ENCODE measurements at regions not wholly inside any gene's neighbourhood (a gene's known extent, or its start where the extent isn't known, plus 50 kb on each side); places are given as distances from the start of the nearest gene placed in this dataset.

DNA sequence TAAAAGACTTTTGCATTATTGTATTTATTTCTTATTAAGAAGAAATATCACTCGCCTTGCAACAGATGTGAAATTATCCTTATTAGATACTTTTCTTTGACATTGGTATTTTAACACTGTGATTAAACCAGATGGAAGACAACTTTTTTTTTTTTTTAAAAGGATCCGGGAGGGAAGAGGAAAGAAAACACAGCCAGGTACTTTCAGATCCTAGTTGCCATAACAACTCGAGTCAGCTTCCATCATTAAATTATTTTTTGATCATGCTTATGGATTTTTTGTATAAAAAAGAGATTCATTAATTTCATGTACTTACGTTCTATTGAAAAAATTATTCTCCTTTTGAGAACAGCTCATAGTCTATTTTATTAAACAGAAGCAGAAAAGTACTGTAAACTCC is 515.7 kb downstream of the TBC1D4 start:
- no peak overlapping the region for H3K4me3 ChIP-seq (replicated peaks; ENCODE audit: low read depth, low read length)
- DNase-seq (ENCODE audit: extremely low read depth, low read depth) = no peak
- TF ChIP-seq, protein P1, sequence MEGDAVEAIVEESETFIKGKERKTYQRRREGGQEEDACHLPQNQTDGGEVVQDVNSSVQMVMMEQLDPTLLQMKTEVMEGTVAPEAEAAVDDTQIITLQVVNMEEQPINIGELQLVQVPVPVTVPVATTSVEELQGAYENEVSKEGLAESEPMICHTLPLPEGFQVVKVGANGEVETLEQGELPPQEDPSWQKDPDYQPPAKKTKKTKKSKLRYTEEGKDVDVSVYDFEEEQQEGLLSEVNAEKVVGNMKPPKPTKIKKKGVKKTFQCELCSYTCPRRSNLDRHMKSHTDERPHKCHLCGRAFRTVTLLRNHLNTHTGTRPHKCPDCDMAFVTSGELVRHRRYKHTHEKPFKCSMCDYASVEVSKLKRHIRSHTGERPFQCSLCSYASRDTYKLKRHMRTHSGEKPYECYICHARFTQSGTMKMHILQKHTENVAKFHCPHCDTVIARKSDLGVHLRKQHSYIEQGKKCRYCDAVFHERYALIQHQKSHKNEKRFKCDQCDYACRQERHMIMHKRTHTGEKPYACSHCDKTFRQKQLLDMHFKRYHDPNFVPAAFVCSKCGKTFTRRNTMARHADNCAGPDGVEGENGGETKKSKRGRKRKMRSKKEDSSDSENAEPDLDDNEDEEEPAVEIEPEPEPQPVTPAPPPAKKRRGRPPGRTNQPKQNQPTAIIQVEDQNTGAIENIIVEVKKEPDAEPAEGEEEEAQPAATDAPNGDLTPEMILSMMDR (IDR thresholded peaks at IDR 0.05; ENCODE audit: low read depth, low read length, missing control alignments) = no peak

DNA sequence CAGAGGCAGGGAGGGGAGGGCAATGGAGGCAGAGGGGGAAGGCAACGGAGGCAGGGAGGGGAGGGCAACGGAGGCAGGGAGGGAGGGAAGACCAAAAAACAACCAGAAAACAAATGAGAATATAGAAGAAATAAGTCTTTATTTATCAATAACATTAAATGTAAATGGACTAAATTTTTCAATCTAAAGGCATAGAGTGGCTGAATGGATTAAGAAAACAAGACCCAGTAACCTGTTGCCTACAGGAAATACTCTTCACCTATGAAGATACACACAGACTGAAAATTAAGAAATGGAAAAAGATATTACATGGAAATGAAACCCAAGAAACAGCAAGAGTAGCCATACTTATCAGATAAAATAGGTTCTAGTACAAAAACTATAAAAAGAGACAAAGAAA is 536.3 kb downstream of the TBC1D4 start:
- TF ChIP-seq, protein P1 (IDR thresholded peaks at IDR 0.05; ENCODE audit: low read depth, low read length, missing control alignments) = no peak
- no peak for DNase-seq (ENCODE audit: extremely low read depth, low read depth)
- H3K4me3 ChIP-seq (replicated peaks; ENCODE audit: low read depth, low read length) = no peak overlapping the region

DNA sequence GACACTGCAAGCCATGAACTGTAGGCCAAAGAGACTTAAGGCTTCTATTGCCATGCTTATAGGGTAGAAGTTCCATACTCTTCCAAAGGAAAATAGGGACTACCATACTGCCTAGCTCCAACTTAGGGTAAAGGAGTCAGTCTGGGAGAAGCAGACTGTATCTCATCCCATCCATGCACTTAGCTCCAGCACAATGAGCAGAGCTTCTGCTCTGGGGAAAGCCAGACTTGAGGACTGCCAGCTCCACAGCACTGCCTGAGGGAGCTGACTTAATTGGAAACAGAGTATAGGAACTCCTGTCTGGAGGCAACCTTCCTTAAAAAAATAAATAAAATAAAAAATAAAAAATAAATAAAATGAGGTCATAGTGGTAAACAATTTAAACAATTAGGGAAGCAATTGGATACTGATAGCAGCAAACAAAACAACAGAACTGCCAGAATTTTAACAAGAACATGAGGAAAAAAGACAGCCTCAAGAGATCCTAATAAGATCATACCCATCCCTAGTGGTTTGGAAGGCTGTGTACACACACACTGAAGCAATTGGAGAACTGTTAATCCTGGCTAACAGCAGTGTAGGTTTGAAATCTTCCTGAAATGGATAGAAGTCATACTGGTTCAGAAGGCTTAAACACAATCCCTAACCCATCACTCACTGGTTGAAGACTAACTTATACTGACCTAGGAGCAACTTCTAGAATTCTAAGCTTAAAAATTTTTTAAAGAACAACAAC is 550.1 kb downstream of the TBC1D4 start:
- TF ChIP-seq, protein P1 (IDR thresholded peaks at IDR 0.05; ENCODE audit: low read depth, low read length, missing control alignments) = no peak
- H3K4me3 ChIP-seq (replicated peaks; ENCODE audit: low read depth, low read length) = no peak overlapping the region
- no peak for DNase-seq (ENCODE audit: extremely low read depth, low read depth)

DNA sequence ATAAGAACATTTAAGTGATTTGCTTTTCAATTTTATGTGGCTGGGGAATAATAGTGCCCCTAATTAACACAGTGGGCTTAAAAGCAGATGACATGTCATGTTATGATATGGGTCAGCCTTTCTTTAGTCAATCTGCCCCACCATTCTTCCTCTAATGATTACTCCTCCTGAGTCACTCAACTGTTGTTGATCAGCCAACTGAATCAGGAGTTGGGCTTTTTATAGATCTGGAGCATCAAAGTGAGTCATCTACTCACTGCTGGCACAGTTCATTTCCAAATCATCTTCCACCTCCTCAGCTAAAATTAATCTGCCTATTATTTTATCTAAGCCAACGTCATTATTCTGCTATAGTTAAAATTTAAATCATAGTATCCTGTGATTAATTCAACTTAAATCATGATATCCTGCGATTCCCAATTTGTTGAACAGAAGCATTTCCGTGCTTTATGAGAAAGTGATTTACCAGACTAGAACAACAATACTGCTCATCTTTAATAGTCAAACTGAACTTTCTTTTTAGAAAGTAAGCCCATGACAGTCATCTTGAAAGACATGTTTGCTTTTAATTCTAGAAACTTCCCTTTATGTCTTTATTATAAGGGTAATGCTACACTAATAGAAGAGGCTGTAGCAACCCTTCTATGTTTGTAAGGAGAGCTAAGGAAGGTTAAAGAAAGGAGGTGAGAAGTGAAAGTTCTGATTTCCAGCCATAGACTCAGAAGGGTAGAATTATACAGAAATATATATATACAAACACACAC is 551.4 kb downstream of the TBC1D4 start:
- DNase-seq (ENCODE audit: extremely low read depth, low read depth) = no peak
- H3K4me3 ChIP-seq (replicated peaks; ENCODE audit: low read depth, low read length) = no peak overlapping the region
- TF ChIP-seq, protein P1 (IDR thresholded peaks at IDR 0.05; ENCODE audit: low read depth, low read length, missing control alignments) = no peak

DNA sequence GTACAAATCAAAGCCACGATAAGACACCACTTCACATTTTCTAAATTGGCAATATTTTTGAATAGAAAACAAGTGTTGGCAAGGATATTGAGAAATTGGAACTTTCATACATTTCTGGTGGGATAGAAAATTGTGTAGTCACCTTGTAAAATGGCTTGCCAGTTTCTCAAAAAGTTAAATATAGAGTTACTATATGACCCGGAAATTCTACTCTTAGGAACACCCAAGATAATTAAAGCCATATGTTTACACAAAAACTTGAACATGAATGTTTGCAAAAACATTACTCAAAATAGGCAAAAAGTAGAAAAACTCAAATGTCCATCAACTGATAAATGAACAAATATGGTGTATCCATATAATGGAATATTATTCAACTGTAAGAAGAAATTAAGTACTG is 552.5 kb downstream of the TBC1D4 start:
- TF ChIP-seq, protein P1 (IDR thresholded peaks at IDR 0.05; ENCODE audit: low read depth, low read length, missing control alignments) = no peak
- DNase-seq (ENCODE audit: extremely low read depth, low read depth) = no peak
- H3K4me3 ChIP-seq (replicated peaks; ENCODE audit: low read depth, low read length) = no peak overlapping the region

DNA sequence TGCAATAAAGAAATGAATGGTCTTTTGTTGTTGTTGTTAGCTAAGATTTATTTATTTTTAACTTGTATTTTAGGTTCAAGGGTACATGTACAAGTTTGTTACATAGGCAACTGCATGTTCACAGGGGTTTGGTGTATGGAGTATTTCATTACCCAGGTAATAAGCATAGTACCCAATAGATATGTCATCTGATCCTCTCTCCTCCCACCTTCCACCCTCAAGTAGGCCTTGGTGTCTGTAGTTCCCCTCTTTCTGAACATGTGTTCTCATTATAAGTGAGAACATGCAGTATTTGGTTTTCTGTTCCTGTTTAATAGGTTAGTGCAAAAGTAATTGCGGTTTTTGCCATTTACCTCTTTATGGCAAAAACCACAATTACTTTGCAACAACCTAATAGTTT is 554.1 kb downstream of the TBC1D4 start:
- TF ChIP-seq, protein P1 (IDR thresholded peaks at IDR 0.05; ENCODE audit: low read depth, low read length, missing control alignments) = no peak
- no peak for DNase-seq (ENCODE audit: extremely low read depth, low read depth)
- no peak overlapping the region for H3K4me3 ChIP-seq (replicated peaks; ENCODE audit: low read depth, low read length)
